Fibroblast of pulmonary artery (primary cell): ENCODE measurements at regions not wholly inside any gene's neighbourhood (a gene's known extent, or its start where the extent isn't known, plus 50 kb on each side); places are given as distances from the start of the nearest gene placed in this dataset.

Experiments used
- DNase-seq: peaks from one replicate; pipeline ENCODE4 v3.0.0-alpha.2; 2010; ENCODE audit warnings: low read depth
- H3K4me3 ChIP-seq: replicated peaks from 2 replicates; pipeline ENCODE4 v1.5.1; 2011; ENCODE audit warnings: low read depth, mild to moderate bottlenecking, control low read depth, low read length, moderate library complexity
- TF ChIP-seq, protein P1 (sequence below): IDR thresholded peaks from 2 replicates; pipeline ENCODE4 v1.5.1; 2011; ENCODE audit warnings: mild to moderate bottlenecking, control low read depth, low read length, inconsistent platforms; ENCODE audit errors: missing control alignments

DNA sequence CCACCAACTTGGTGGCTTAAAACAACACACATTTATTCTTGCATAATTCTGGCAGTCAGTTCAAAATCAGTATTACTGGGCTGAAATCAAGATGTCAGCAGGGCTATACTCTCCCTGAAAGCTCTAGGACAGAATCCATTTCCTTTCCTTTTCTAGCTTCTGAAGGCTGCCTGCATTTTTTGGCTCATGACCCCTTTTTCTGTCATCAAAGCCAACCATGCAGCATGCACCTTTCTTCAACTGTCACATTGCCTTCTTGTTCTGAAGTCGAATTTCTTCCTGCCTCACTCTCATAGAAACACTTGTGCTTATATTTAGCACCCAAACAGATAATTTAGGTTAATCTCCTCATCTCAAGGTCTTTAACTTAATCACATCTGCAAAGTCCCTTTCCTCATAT is 79.8 kb upstream of the PPP1R2C start:
- no peak overlapping the region for H3K4me3 ChIP-seq
- no peak for DNase-seq
- TF ChIP-seq, protein P1, sequence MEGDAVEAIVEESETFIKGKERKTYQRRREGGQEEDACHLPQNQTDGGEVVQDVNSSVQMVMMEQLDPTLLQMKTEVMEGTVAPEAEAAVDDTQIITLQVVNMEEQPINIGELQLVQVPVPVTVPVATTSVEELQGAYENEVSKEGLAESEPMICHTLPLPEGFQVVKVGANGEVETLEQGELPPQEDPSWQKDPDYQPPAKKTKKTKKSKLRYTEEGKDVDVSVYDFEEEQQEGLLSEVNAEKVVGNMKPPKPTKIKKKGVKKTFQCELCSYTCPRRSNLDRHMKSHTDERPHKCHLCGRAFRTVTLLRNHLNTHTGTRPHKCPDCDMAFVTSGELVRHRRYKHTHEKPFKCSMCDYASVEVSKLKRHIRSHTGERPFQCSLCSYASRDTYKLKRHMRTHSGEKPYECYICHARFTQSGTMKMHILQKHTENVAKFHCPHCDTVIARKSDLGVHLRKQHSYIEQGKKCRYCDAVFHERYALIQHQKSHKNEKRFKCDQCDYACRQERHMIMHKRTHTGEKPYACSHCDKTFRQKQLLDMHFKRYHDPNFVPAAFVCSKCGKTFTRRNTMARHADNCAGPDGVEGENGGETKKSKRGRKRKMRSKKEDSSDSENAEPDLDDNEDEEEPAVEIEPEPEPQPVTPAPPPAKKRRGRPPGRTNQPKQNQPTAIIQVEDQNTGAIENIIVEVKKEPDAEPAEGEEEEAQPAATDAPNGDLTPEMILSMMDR = no peak

DNA sequence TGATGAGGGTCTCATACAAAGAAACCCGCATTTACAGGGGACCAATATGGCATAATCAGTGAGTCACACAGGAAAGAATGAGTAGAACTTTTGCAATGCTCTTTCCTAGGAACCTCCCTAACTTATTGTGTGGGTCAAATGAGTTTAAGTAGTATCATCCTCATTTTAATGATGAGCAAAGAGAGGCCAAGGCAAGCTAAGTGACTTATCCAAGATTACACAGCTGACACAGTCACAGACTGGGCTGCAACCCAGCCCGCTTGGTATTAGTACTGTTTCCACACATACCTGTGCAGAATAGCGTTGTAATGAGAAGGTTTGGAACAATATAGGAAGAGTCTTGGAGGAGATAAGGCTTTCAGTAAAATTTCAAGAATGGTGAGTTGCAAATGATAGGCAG is 91.0 kb upstream of the PPP1R2C start:
- no peak overlapping the region for H3K4me3 ChIP-seq
- TF ChIP-seq, protein P1 = no peak
- DNase-seq = no peak

DNA sequence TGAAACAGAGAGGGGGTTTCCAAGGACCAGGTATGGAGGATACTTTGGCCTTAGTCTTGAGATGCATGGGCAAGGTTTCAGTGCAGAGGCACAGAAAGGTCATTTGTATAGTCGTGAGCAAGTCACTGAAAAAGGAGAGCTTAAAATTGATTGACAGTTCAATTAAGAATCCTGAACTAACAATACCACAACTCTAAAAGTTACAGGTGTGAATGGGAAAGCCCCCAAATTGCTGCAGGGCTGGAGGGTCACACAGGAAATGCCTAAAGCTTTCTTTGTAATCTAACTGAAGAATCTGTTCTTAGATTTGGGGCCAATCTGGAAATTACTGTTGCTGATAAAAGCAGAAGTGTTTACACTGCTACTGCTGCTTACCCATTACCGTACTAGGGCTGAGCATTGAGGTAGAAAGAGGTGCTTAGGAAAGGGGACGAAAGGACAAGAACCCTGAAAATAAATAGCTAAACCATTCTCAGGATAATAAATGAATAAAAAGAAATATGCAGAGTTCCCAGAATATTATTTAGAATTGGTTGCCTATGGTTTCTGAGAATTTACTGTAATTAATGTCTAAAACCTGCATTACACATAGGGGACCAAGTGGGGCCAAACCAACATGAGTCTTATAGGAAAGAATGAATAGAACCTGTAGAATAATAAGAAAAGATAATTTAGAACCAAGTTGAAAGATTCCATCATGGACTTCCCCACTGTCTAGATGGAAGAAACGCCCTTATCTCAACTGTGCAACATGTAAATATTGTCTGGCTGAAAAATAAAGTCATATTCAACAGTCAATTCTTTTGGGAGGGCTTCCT is 91.9 kb upstream of the PPP1R2C start:
- H3K4me3 ChIP-seq = no peak overlapping the region
- TF ChIP-seq, protein P1 = no peak
- DNase-seq = no peak

DNA sequence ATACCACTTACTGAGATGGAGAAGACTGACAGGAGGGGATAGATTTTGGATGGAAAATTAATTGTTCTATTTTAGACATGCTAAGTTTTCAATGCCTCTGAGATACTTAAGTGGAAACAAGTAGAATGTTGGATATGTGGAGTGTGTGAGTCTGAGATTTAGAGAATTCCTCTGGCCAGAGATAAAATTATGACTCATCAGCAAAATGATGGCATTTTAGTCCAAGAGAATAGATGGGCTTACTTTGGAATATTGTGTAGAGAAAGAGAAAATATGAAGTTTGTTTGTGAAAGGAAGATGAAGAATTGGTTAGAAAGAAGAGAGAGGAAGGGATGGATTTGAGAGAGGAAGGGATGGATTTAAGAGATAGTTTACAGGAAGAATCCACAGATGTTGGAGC is 108.6 kb upstream of the PPP1R2C start:
- TF ChIP-seq, protein P1 = no peak
- no peak for DNase-seq
- no peak overlapping the region for H3K4me3 ChIP-seq

DNA sequence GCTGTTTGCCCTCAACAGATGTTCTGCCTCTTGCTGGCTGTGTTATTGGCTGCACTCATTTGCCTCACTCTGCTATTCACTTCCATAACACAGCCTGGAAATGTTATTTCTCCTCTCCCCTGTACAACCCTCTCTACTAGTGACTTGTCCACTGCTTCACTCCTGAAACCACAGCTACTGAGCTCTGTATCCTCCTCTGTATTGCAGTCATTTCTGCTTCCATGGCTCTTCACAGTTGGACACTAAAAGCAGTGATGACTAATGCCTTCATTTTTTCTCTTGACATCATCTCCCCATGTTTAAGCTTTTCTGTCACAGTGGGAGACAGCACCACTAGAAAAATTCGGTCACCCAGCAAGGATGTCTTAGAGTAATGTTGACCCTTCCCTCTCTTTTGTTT is 123.0 kb upstream of the PPP1R2C start:
- TF ChIP-seq, protein P1 = no peak
- DNase-seq = no peak

DNA sequence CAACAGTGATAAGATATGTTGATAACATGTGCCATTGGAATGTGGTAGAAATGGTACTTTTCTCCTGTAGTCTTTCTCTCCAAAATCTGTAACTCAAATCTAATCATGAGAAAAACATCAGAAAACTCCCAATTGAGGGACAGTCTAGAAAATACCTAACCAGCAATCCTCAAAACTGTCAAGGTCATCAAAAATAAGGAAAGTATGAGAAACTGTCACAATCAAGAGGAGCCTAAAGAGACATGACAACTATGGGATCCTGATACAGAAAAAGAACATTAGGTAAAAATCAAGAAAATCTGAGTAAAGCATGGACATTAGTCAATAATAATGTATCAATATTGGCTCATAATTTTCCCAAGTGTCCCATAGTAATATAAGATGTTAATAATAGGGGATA is 124.5 kb upstream of the PPP1R2C start:
- no peak overlapping the region for H3K4me3 ChIP-seq
- no peak for DNase-seq
- TF ChIP-seq, protein P1 = no peak

More for the DNA sequence above, 123.0 kb upstream of the PPP1R2C start:
- H3K4me3 ChIP-seq = no peak overlapping the region

DNA sequence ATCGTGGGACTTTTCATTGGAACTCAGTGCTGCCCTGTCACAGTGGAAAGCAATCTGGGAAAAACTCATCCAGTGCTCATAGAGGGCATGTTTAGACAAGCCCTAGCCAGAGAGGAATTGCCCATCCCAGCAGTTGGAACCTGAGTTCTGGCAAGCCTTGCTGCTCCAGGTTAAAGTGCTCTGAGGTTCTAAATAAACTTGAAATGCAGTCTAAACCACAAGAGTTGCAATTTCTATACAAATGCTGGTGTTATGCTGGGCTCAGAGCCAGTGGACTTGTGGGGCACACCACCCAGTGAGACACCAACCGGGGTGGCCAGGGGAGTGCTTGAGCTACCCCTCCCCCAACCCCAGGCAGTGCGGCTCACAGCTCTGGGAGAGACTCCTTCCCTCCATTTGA is 142.8 kb upstream of the PPP1R2C start:
- DNase-seq = no peak
- TF ChIP-seq, protein P1 = no peak
- H3K4me3 ChIP-seq = no peak overlapping the region
